ENCODE measurements at regions not wholly inside any gene's neighbourhood (a gene's known extent, or its start where the extent isn't known, plus 50 kb on each side); places are given as distances from the start of the nearest gene placed in this dataset.

GRCh38 chr14:87508333-87508732 lies 484.6 kb downstream of the GALC start:
- no peaks in the 10 kb centered on the region for H3K79me2 ChIP-seq (replicated peaks; ENCODE audit: insufficient read depth, low read length)
- H3K36me3 ChIP-seq (ENCODE audit: insufficient read depth, low read length): no peaks in the 10 kb centered on the region
- H3K9ac ChIP-seq (ENCODE audit: low read length): no peak overlapping the region
- no peaks in the 10 kb centered on the region for H3F3A ChIP-seq (ENCODE audit: insufficient read depth, low read length, poor library complexity, severe bottlenecking)
- H3K9me2 ChIP-seq (ENCODE audit: insufficient read depth, low read length): no peaks in the 10 kb centered on the region
- no peak overlapping the region for H2AFZ ChIP-seq (ENCODE audit: low read depth, low read length)
- no peak for TF ChIP-seq RAD21 (conservative IDR thresholded peaks at IDR 0.05)
- TF ChIP-seq EP300 (conservative IDR thresholded peaks at IDR 0.05; ENCODE audit: poor library complexity, severe bottlenecking): no peak
- TF ChIP-seq REST (IDR thresholded peaks at IDR 0.05; ENCODE audit: borderline replicate concordance): no peak
- no peak for TF ChIP-seq TAF1 (IDR thresholded peaks at IDR 0.05; ENCODE audit: low read depth)
- no peak for TF ChIP-seq CTCF (IDR thresholded peaks at IDR 0.05; ENCODE audit: poor library complexity, severe bottlenecking)
- no peak for TF ChIP-seq MXI1 (conservative IDR thresholded peaks at IDR 0.05; ENCODE audit: poor library complexity, severe bottlenecking)
- no peak for TF ChIP-seq EZH2 (IDR thresholded peaks at IDR 0.05; ENCODE audit: borderline replicate concordance, insufficient read depth, low read length, poor library complexity, severe bottlenecking)
- TF ChIP-seq POLR2AphosphoS5 (IDR thresholded peaks at IDR 0.05): no peak
- no peak for TF ChIP-seq SMC3 (conservative IDR thresholded peaks at IDR 0.05; ENCODE audit: poor library complexity)
- no peak overlapping the region for H3K4me2 ChIP-seq (ENCODE audit: low read length)
- no peaks in the 10 kb centered on the region for H3K27me3 ChIP-seq (ENCODE audit: insufficient read depth, low read depth, low read length)
- H3K9me3 ChIP-seq (ENCODE audit: low read length): no peaks in the 10 kb centered on the region
- H3K4me3 ChIP-seq (ENCODE audit: low read length): no peak overlapping the region
- no peaks in the 10 kb centered on the region for H4K20me1 ChIP-seq (ENCODE audit: insufficient read depth)
- no peak overlapping the region for H3K27ac ChIP-seq (ENCODE audit: low read length)

GRCh38 chr14:87503711-87504110 lies 489.3 kb downstream of the GALC start:
- no peak overlapping the region for H3K4me3 ChIP-seq (ENCODE audit: low read length)
- H3F3A ChIP-seq (ENCODE audit: insufficient read depth, low read length, poor library complexity, severe bottlenecking): no peaks in the 10 kb centered on the region
- no peaks in the 10 kb centered on the region for H3K9me3 ChIP-seq (ENCODE audit: low read length)
- no peak overlapping the region for H2AFZ ChIP-seq (ENCODE audit: low read depth, low read length)
- no peaks in the 10 kb centered on the region for H3K36me3 ChIP-seq (ENCODE audit: insufficient read depth, low read length)
- H4K20me1 ChIP-seq (ENCODE audit: insufficient read depth): no peaks in the 10 kb centered on the region
- no peak overlapping the region for H3K9ac ChIP-seq (ENCODE audit: low read length)
- no peak overlapping the region for H3K4me2 ChIP-seq (ENCODE audit: low read length)
- H3K79me2 ChIP-seq (replicated peaks; ENCODE audit: insufficient read depth, low read length): no peaks in the 10 kb centered on the region
- no peak for TF ChIP-seq EP300 (conservative IDR thresholded peaks at IDR 0.05; ENCODE audit: poor library complexity, severe bottlenecking)
- no peak for TF ChIP-seq POLR2AphosphoS5 (IDR thresholded peaks at IDR 0.05)
- TF ChIP-seq RAD21 (conservative IDR thresholded peaks at IDR 0.05): no peak
- no peak for TF ChIP-seq CTCF (IDR thresholded peaks at IDR 0.05; ENCODE audit: poor library complexity, severe bottlenecking)
- no peak for TF ChIP-seq MXI1 (conservative IDR thresholded peaks at IDR 0.05; ENCODE audit: poor library complexity, severe bottlenecking)
- no peak for TF ChIP-seq TAF1 (IDR thresholded peaks at IDR 0.05; ENCODE audit: low read depth)
- TF ChIP-seq EZH2 (IDR thresholded peaks at IDR 0.05; ENCODE audit: borderline replicate concordance, insufficient read depth, low read length, poor library complexity, severe bottlenecking): no peak
- TF ChIP-seq SMC3 (conservative IDR thresholded peaks at IDR 0.05; ENCODE audit: poor library complexity): no peak
- no peak for TF ChIP-seq REST (IDR thresholded peaks at IDR 0.05; ENCODE audit: borderline replicate concordance)
- no peaks in the 10 kb centered on the region for H3K27me3 ChIP-seq (ENCODE audit: insufficient read depth, low read depth, low read length)
- no peak overlapping the region for H3K27ac ChIP-seq (ENCODE audit: low read length)
- no peaks in the 10 kb centered on the region for H3K9me2 ChIP-seq (ENCODE audit: insufficient read depth, low read length)
